DMS53 (cell line): ENCODE measurements at regions not wholly inside any gene's neighbourhood (a gene's known extent, or its start where the extent isn't known, plus 50 kb on each side); places are given as distances from the start of the nearest gene placed in this dataset.
A peak's percentile ranks its signal among the peaks of the same experiment; 100 is the strongest.

ENCODE experiments used
- DNase-seq: peaks from one replicate; lab custom pipeline; 2025; lab: John Stamatoyannopoulos, UW

GRCh38 chr11:88404932-88405710 is 67.6 kb upstream of the CTSC start:
- peak; percentile 14 for DNase-seq

- DNase-seq, result no peak
These were observed 66.9 kb upstream of the CTSC start for GRCh38 chr11:88404391-88404790.

- DNase-seq, result no peak
These were observed 65.2 kb upstream of the CTSC start for GRCh38 chr11:88402784-88403183.

- no peak for DNase-seq
These were observed 64.7 kb upstream of the CTSC start for GRCh38 chr11:88402192-88402715.

GRCh38 chr11:88398791-88399570 is 61.4 kb upstream of the CTSC start:
- no peak for DNase-seq

GRCh38 chr11:88398372-88398771 is 60.8 kb upstream of the CTSC start:
- peak; percentile 39 for DNase-seq

- no peak for DNase-seq
These were observed 52.7 kb upstream of the CTSC start for GRCh38 chr11:88390254-88390653.

GRCh38 chr11:88387957-88388356 is 50.4 kb upstream of the CTSC start:
- no peak for DNase-seq
